GM19463 (cell line): ENCODE measurements at regions not wholly inside any gene's neighbourhood (a gene's known extent, or its start where the extent isn't known, plus 50 kb on each side); places are given as distances from the start of the nearest gene placed in this dataset.

Experiments used
- ATAC-seq: cut with Tn5 transposase; IDR thresholded peaks from one replicate; pipeline ENCODE4 v1.9.1; 2021; ENCODE audit warnings: mild to moderate bottlenecking, moderate library complexity; ENCODE audit not compliant: unreplicated experiment

- ATAC-seq = no peak
These were observed 66.0 kb upstream of the DIO3 start for GRCh38 chr14:101495284-101495683.

GRCh38 chr14:101495827-101496775 lies 65.2 kb upstream of the DIO3 start:
- no peak for ATAC-seq

- ATAC-seq = no peak
These were observed 64.3 kb upstream of the DIO3 start for GRCh38 chr14:101496776-101497683.

- no peak for ATAC-seq
These were observed 63.4 kb upstream of the DIO3 start for GRCh38 chr14:101497684-101498525.

GRCh38 chr14:101498526-101498860 lies 62.8 kb upstream of the DIO3 start:
- ATAC-seq = no peak

- ATAC-seq = no peak
These were observed 62.2 kb upstream of the DIO3 start for GRCh38 chr14:101499080-101499479.

- no peak for ATAC-seq
These were observed 61.8 kb upstream of the DIO3 start for GRCh38 chr14:101499513-101499912.

GRCh38 chr14:101500061-101500460 lies 61.2 kb upstream of the DIO3 start:
- ATAC-seq = no peak

- no peak for ATAC-seq
These were observed 60.6 kb upstream of the DIO3 start for GRCh38 chr14:101500681-101501080.

GRCh38 chr14:101501341-101501740 lies 60.0 kb upstream of the DIO3 start:
- no peak for ATAC-seq

GRCh38 chr14:101501858-101502615 lies 59.3 kb upstream of the DIO3 start:
- ATAC-seq = no peak

GRCh38 chr14:101502761-101503392 lies 58.4 kb upstream of the DIO3 start:
- no peak for ATAC-seq

- no peak for ATAC-seq
These were observed 57.7 kb upstream of the DIO3 start for GRCh38 chr14:101503431-101504095.

GRCh38 chr14:101504096-101504948 lies 57.0 kb upstream of the DIO3 start:
- no peak for ATAC-seq

GRCh38 chr14:101505236-101505970 lies 55.9 kb upstream of the DIO3 start:
- no peak for ATAC-seq

GRCh38 chr14:101506211-101506925 lies 54.9 kb upstream of the DIO3 start:
- no peak for ATAC-seq
